ENCODE measurements at regions not wholly inside any gene's neighbourhood (a gene's known extent, or its start where the extent isn't known, plus 50 kb on each side); places are given as distances from the start of the nearest gene placed in this dataset.

DNA sequence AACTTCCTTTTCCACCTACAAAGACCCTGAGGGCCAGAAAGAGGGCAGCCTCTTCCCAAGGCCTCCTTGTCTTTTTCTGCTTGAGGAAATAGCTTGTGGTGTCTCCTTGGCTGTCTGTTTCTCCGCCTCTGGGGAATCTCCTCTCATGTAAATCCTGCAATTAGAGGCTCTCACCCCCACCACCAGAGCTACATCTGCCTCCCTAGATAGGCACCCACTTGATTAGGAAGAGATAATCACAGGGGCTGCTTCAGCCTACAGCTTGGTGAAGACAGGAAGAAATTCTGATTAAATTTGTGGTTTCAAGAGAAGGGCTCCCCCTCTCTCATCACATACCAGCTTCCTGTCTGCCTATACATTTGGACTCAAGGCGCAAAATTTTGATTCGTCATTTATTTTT, 75.6 kb downstream of the TLR4 start:
- no peak for TF ChIP-seq POLR2A (IDR thresholded peaks at IDR 0.05)
- TF ChIP-seq POLR2AphosphoS5 (IDR thresholded peaks at IDR 0.05): no peak
- TF ChIP-seq, protein P1, sequence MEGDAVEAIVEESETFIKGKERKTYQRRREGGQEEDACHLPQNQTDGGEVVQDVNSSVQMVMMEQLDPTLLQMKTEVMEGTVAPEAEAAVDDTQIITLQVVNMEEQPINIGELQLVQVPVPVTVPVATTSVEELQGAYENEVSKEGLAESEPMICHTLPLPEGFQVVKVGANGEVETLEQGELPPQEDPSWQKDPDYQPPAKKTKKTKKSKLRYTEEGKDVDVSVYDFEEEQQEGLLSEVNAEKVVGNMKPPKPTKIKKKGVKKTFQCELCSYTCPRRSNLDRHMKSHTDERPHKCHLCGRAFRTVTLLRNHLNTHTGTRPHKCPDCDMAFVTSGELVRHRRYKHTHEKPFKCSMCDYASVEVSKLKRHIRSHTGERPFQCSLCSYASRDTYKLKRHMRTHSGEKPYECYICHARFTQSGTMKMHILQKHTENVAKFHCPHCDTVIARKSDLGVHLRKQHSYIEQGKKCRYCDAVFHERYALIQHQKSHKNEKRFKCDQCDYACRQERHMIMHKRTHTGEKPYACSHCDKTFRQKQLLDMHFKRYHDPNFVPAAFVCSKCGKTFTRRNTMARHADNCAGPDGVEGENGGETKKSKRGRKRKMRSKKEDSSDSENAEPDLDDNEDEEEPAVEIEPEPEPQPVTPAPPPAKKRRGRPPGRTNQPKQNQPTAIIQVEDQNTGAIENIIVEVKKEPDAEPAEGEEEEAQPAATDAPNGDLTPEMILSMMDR (IDR thresholded peaks at IDR 0.05): no peak
- no peak for TF ChIP-seq EP300 (IDR thresholded peaks at IDR 0.05)
